WTC11 (cell line): ENCODE measurements at regions not wholly inside any gene's neighbourhood (a gene's known extent, or its start where the extent isn't known, plus 50 kb on each side); places are given as distances from the start of the nearest gene placed in this dataset.

Experiments
- ATAC-seq: fragments of 200-7000 bp; cut with Tn5 transposase; 2 replicates; pipeline ENCODE4 v1.10.0; 2021; ENCODE audit warnings: mild to moderate bottlenecking, moderate library complexity
- CTCF ChIA-PET: fragments of 300-600 bp; sonication (Branson Sonifier 250); formaldehyde crosslinking; loops from one replicate; lab custom pipeline; 2021; ENCODE audit warnings: antibody characterized with exemption; lab: Charles Lee
- POLR2A ChIA-PET: fragments of 350-600 bp; sonication (Branson Sonifier 250); formaldehyde crosslinking; loops from one replicate; lab custom pipeline; 2021; ENCODE audit warnings: antibody characterized with exemption; lab: Charles Lee
- DNase-seq: peaks from one replicate; pipeline ENCODE4 v3.0.0; 2021; ENCODE audit warnings: low spot score
- H3K27ac Mint-ChIP-seq: 2 replicates; pipeline ENCODE4 v1.8.0; 2021; ENCODE audit warnings: mixed read lengths
- H3K27me3 Mint-ChIP-seq: 2 replicates; pipeline ENCODE4 v1.8.0; 2021; ENCODE audit warnings: low read depth, mild to moderate bottlenecking, moderate library complexity, mixed read lengths
- H3K36me3 Mint-ChIP-seq: 2 replicates; pipeline ENCODE4 v1.8.0; 2021; ENCODE audit warnings: mixed read lengths
- H3K4me1 Mint-ChIP-seq: 2 replicates; pipeline ENCODE4 v1.8.0; 2022; ENCODE audit warnings: mixed read lengths
- H3K4me3 Mint-ChIP-seq: 2 replicates; pipeline ENCODE4 v1.8.0; 2021; ENCODE audit warnings: mild to moderate bottlenecking, moderate library complexity, mixed read lengths
- H3K9me3 Mint-ChIP-seq: 2 replicates; pipeline ENCODE4 v1.8.0; 2021; ENCODE audit warnings: mixed read lengths
- ATF1 ChIP-seq: sonication (generic); formaldehyde crosslinking; IDR thresholded peaks from 2 replicates; pipeline ENCODE4 v1.8.1; 2023; ENCODE audit warnings: mild to moderate bottlenecking, moderate library complexity, missing genetic modification reagents
- ESRRA ChIP-seq: sonication (generic); formaldehyde crosslinking; IDR thresholded peaks from 2 replicates; pipeline ENCODE4 v1.8.1; 2022; ENCODE audit warnings: mild to moderate bottlenecking, missing genetic modification reagents, borderline replicate concordance
- FOXK1 ChIP-seq: sonication (generic); formaldehyde crosslinking; IDR thresholded peaks from 2 replicates; pipeline ENCODE4 v1.8.0; 2022; ENCODE audit warnings: mild to moderate bottlenecking, moderate library complexity, missing genetic modification reagents
- GABPB1 ChIP-seq: sonication (generic); formaldehyde crosslinking; IDR thresholded peaks from 2 replicates; pipeline ENCODE4 v1.8.1; 2023; ENCODE audit warnings: mild to moderate bottlenecking, missing genetic modification reagents
- KAT7 ChIP-seq: sonication (generic); formaldehyde crosslinking; IDR thresholded peaks from 2 replicates; pipeline ENCODE4 v1.8.1; 2023; ENCODE audit warnings: missing genetic modification reagents, mild to moderate bottlenecking, borderline replicate concordance
- NFE2L1 ChIP-seq: sonication (generic); formaldehyde crosslinking; IDR thresholded peaks from 2 replicates; pipeline ENCODE4 v1.8.1; 2023; ENCODE audit warnings: missing genetic modification reagents
- NR1H2 ChIP-seq: sonication (generic); formaldehyde crosslinking; IDR thresholded peaks from 2 replicates; pipeline ENCODE4 v1.9.0; 2021; ENCODE audit warnings: mild to moderate bottlenecking, moderate library complexity, missing genetic modification reagents
- RORB ChIP-seq: fragments of 250-450 bp; sonication (Bioruptor Pico); IDR thresholded peaks from 2 replicates; pipeline ENCODE4 v1.9.0; 2021; ENCODE audit warnings: mild to moderate bottlenecking
- SMAD4 ChIP-seq: sonication (generic); formaldehyde crosslinking; IDR thresholded peaks from 2 replicates; pipeline ENCODE4 v1.8.0; 2022; ENCODE audit warnings: mild to moderate bottlenecking, missing genetic modification reagents
- ZNF263 ChIP-seq: sonication (generic); formaldehyde crosslinking; IDR thresholded peaks from 2 replicates; pipeline ENCODE4 v1.8.1; 2022; ENCODE audit warnings: low read depth, mild to moderate bottlenecking, moderate library complexity, missing genetic modification reagents
- ZNF423 ChIP-seq: fragments of 250-450 bp; sonication (Bioruptor Pico); IDR thresholded peaks from 2 replicates; pipeline ENCODE4 v2.1.2; 2022; ENCODE audit warnings: mild to moderate bottlenecking, moderate library complexity
- TF ChIP-seq, protein P1 (sequence below): sonication (generic); formaldehyde crosslinking; IDR thresholded peaks from 2 replicates; pipeline ENCODE4 v1.8.1; 2023; ENCODE audit warnings: mild to moderate bottlenecking, missing genetic modification reagents, moderate library complexity
- TF ChIP-seq, protein P2 (sequence below): sonication (generic); formaldehyde crosslinking; IDR thresholded peaks from 2 replicates; pipeline ENCODE4 v1.8.1; 2023; ENCODE audit warnings: mild to moderate bottlenecking, moderate library complexity, missing genetic modification reagents
- TF ChIP-seq, protein P3 (sequence below): sonication (generic); formaldehyde crosslinking; IDR thresholded peaks from 2 replicates; pipeline ENCODE4 v1.8.0; 2022; ENCODE audit warnings: mild to moderate bottlenecking, missing genetic modification reagents
- TF ChIP-seq, protein P4 (sequence below): sonication (generic); formaldehyde crosslinking; IDR thresholded peaks from 2 replicates; pipeline ENCODE4 v1.8.1; 2023; ENCODE audit warnings: mild to moderate bottlenecking, missing genetic modification reagents
- TF ChIP-seq, protein P5 (sequence below): fragments of 250-450 bp; sonication (Bioruptor Pico); IDR thresholded peaks from 2 replicates; pipeline ENCODE4 v1.9.0; 2021; ENCODE audit warnings: mild to moderate bottlenecking
- TF ChIP-seq, protein P6 (sequence below): fragments of 250-450 bp; sonication (Bioruptor Pico); conservative IDR thresholded peaks from 2 replicates; pipeline ENCODE4 v1.9.0; 2021; ENCODE audit warnings: mild to moderate bottlenecking
- TF ChIP-seq, protein P7 (sequence below): sonication (generic); formaldehyde crosslinking; IDR thresholded peaks from 2 replicates; pipeline ENCODE4 v1.8.1; 2022; ENCODE audit warnings: missing genetic modification reagents, borderline replicate concordance

DNA sequence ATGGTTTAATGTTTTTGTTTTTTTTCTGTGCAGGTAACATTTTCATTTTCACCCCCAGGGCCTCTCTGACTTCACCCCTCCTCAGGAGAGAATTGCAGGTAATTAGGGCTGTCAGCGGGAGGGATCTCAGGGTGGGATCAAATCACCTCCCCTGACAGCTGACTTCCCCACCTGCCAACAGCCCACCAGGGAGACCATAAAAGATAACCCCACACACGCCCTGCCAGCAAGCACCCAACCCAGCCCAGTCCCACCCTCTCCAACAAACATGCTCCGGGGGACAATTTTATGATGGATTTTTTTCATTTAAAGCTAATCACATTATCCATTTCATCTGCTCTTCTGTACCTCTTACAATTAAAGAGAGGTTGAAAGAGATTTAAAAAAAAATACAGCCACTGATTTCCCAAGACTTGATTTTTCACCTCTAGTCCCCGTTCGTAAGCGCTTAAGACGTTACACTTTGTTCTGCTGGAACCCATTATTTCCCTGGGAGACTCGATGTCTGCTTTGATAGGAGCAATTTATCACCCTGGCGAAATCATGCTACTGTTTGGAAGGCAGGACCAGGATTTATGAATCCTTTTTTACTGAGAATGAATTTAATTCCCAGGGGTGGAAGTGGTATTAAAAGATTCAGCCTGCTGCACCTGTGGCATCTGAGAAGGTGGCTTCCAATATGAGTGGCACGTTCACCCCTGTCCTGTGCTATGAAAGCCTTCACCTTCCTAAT lies 232.9 kb upstream of the ID2 start:
- peaks cover 20% of the 10 kb centered on the region for H3K4me1 Mint-ChIP-seq

More for the DNA sequence above, 232.9 kb upstream of the ID2 start:
- ChIA-PET POLR2A (no interaction called here), CTCF (no interaction called here)
- no peak overlapping the region for H3K27ac Mint-ChIP-seq
- ATAC-seq: no peak
- H3K9me3 Mint-ChIP-seq: peaks cover 18% of the 10 kb centered on the region
- no peaks in the 10 kb centered on the region for H3K27me3 Mint-ChIP-seq
- no peak for DNase-seq
- H3K4me3 Mint-ChIP-seq: no peak overlapping the region
- no peak for TF ChIP-seq ATF1
- TF ChIP-seq, protein P1, sequence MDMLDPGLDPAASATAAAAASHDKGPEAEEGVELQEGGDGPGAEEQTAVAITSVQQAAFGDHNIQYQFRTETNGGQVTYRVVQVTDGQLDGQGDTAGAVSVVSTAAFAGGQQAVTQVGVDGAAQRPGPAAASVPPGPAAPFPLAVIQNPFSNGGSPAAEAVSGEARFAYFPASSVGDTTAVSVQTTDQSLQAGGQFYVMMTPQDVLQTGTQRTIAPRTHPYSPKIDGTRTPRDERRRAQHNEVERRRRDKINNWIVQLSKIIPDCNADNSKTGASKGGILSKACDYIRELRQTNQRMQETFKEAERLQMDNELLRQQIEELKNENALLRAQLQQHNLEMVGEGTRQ: no peak
- TF ChIP-seq SMAD4: no peak
- TF ChIP-seq, protein P2, sequence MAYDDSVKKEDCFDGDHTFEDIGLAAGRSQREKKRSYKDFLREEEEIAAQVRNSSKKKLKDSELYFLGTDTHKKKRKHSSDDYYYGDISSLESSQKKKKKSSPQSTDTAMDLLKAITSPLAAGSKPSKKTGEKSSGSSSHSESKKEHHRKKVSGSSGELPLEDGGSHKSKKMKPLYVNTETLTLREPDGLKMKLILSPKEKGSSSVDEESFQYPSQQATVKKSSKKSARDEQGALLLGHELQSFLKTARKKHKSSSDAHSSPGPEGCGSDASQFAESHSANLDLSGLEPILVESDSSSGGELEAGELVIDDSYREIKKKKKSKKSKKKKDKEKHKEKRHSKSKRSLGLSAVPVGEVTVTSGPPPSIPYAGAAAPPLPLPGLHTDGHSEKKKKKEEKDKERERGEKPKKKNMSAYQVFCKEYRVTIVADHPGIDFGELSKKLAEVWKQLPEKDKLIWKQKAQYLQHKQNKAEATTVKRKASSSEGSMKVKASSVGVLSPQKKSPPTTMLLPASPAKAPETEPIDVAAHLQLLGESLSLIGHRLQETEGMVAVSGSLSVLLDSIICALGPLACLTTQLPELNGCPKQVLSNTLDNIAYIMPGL (CRISPR knock-in tag): no peak
- TF ChIP-seq, protein P3, sequence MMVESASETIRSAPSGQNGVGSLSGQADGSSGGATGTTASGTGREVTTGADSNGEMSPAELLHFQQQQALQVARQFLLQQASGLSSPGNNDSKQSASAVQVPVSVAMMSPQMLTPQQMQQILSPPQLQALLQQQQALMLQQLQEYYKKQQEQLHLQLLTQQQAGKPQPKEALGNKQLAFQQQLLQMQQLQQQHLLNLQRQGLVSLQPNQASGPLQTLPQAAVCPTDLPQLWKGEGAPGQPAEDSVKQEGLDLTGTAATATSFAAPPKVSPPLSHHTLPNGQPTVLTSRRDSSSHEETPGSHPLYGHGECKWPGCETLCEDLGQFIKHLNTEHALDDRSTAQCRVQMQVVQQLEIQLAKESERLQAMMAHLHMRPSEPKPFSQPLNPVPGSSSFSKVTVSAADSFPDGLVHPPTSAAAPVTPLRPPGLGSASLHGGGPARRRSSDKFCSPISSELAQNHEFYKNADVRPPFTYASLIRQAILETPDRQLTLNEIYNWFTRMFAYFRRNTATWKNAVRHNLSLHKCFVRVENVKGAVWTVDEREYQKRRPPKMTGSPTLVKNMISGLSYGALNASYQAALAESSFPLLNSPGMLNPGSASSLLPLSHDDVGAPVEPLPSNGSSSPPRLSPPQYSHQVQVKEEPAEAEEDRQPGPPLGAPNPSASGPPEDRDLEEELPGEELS: no peak
- no peak for TF ChIP-seq ESRRA (CRISPR knock-in tag)
- TF ChIP-seq, protein P4, sequence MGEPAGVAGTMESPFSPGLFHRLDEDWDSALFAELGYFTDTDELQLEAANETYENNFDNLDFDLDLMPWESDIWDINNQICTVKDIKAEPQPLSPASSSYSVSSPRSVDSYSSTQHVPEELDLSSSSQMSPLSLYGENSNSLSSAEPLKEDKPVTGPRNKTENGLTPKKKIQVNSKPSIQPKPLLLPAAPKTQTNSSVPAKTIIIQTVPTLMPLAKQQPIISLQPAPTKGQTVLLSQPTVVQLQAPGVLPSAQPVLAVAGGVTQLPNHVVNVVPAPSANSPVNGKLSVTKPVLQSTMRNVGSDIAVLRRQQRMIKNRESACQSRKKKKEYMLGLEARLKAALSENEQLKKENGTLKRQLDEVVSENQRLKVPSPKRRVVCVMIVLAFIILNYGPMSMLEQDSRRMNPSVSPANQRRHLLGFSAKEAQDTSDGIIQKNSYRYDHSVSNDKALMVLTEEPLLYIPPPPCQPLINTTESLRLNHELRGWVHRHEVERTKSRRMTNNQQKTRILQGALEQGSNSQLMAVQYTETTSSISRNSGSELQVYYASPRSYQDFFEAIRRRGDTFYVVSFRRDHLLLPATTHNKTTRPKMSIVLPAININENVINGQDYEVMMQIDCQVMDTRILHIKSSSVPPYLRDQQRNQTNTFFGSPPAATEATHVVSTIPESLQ (CRISPR knock-in tag): no peak
- no peak for TF ChIP-seq NR1H2 (CRISPR knock-in tag)
- no peak for TF ChIP-seq NFE2L1 (CRISPR knock-in tag)
- no peak for TF ChIP-seq KAT7 (CRISPR knock-in tag)
- no peak for TF ChIP-seq RORB (CRISPR knock-in tag)
- TF ChIP-seq, protein P5, sequence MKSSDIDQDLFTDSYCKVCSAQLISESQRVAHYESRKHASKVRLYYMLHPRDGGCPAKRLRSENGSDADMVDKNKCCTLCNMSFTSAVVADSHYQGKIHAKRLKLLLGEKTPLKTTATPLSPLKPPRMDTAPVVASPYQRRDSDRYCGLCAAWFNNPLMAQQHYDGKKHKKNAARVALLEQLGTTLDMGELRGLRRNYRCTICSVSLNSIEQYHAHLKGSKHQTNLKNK (CRISPR knock-in tag): no peak
- no peak for TF ChIP-seq FOXK1 (CRISPR knock-in tag)
- TF ChIP-seq, protein P6, sequence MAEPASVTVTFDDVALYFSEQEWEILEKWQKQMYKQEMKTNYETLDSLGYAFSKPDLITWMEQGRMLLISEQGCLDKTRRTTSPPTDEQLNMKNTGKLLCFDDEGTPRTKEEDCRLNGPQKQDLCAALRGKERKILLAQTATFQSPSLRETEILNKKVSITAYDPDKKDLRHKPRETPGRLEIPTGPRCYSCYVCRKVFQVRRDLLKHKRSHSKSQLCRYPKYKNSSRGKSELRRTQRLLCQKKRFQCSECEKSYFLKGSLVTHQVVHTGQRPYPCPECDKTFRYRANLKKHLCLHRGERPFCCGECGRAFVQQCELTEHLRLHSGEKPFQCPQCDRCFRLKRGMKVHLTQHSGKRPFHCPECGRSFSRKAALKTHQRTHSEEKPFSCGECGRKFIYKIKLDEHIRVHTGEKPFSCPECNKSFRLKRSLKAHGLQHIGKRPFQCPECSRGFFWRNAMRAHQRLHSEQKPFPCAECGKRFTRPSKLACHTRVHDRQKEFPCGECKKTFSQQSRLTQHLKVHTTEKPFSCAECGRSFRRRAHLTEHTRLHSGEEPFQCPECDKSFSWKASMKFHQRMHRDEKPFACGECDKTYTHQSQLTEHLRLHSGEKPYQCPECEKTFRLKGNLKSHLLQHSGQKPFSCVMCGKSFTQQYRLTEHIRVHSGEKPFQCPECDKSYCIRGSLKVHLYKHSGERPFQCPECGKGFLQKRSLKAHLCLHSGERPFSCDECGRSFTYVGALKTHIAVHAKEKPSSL: no peak
- TF ChIP-seq, protein P7, sequence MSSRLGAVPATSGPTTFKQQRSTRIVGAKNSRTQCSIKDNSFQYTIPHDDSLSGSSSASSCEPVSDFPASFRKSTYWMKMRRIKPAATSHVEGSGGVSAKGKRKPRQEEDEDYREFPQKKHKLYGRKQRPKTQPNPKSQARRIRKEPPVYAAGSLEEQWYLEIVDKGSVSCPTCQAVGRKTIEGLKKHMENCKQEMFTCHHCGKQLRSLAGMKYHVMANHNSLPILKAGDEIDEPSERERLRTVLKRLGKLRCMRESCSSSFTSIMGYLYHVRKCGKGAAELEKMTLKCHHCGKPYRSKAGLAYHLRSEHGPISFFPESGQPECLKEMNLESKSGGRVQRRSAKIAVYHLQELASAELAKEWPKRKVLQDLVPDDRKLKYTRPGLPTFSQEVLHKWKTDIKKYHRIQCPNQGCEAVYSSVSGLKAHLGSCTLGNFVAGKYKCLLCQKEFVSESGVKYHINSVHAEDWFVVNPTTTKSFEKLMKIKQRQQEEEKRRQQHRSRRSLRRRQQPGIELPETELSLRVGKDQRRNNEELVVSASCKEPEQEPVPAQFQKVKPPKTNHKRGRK (CRISPR knock-in tag): no peak
- TF ChIP-seq ZNF263 (CRISPR knock-in tag): no peak
- TF ChIP-seq GABPB1 (CRISPR knock-in tag): no peak
- no peak for TF ChIP-seq ZNF423 (CRISPR knock-in tag)
- H3K36me3 Mint-ChIP-seq: no peaks in the 10 kb centered on the region
